ENCODE measurements at regions not wholly inside any gene's neighbourhood (a gene's known extent, or its start where the extent isn't known, plus 50 kb on each side); places are given as distances from the start of the nearest gene placed in this dataset.

- TF ChIP-seq MAZ (IDR thresholded peaks at IDR 0.05; ENCODE audit: borderline replicate concordance, low read depth, low read length): no peak
- no peak for TF ChIP-seq MAZ (CRISPR knock-in tag; IDR thresholded peaks at IDR 0.05; ENCODE audit: low read depth)
- TF ChIP-seq ZNF362 (CRISPR knock-in tag; IDR thresholded peaks at IDR 0.05; ENCODE audit: borderline replicate concordance): no peak
- TF ChIP-seq RBM39 (IDR thresholded peaks at IDR 0.05; ENCODE audit: low read depth, low read length, poor library complexity, severe bottlenecking): no peak
- no peak for TF ChIP-seq FOXM1 (CRISPR knock-in tag; IDR thresholded peaks at IDR 0.05)
- no peak for TF ChIP-seq RAD21 (CRISPR knock-in tag; IDR thresholded peaks at IDR 0.05)
- TF ChIP-seq EZH2 (conservative IDR thresholded peaks at IDR 0.05; ENCODE audit: low read depth, low read length): no peak
- TF ChIP-seq EP300 (IDR thresholded peaks at IDR 0.05; ENCODE audit: low read depth in 2 of 2, low read length in 2 of 2): no peak
- no peak for TF ChIP-seq EP300 (CRISPR knock-in tag; IDR thresholded peaks at IDR 0.05; ENCODE audit: borderline replicate concordance)
Measured at GRCh38 chr10:57948796-57949195, 318.9 kb downstream of the IPMK start.

Measured in HepG2 (cell line).